NT2/D1 (cell line): ENCODE measurements at regions not wholly inside any gene's neighbourhood (a gene's known extent, or its start where the extent isn't known, plus 50 kb on each side); places are given as distances from the start of the nearest gene placed in this dataset.

Source experiments
- SUZ12 ChIP-seq: IDR thresholded peaks from 2 replicates; pipeline ENCODE4 v1.6.1; 2011; ENCODE audit not compliant: insufficient read length, insufficient read depth; ENCODE audit errors: extremely low read depth
- YY1 ChIP-seq: IDR thresholded peaks from 2 replicates; pipeline ENCODE4 v1.6.1; 2011; ENCODE audit not compliant: insufficient read length, insufficient read depth

GRCh38 chr13:110070046-110070445, 236.9 kb downstream of the COL4A1 start:
- TF ChIP-seq YY1 (no peak), SUZ12 (no peak)
